HEK293 (cell line): ENCODE measurements at regions not wholly inside any gene's neighbourhood (a gene's known extent, or its start where the extent isn't known, plus 50 kb on each side); places are given as distances from the start of the nearest gene placed in this dataset.

Experiments
- CTCF ChIA-PET: fragments of 350-600 bp; formaldehyde crosslinking; extraction: SDS; loops from one replicate; lab custom pipeline; 2021; ENCODE audit warnings: antibody characterized with exemption; lab: Yijun Ruan, JAX
- POLR2A ChIA-PET: fragments of 300-600 bp; formaldehyde crosslinking; extraction: SDS; loops from one replicate; lab custom pipeline; 2020; ENCODE audit warnings: antibody characterized with exemption, inconsistent platforms; lab: Yijun Ruan, JAX
- H3K27ac ChIP-seq: fragments of 200-500 bp; sonication (Bioruptor generic); 2 replicates; pipeline ENCODE4 v1.5.1; 2014; ENCODE audit warnings: low read depth, low read length, control low read depth, inconsistent platforms; ENCODE audit errors: extremely low read depth
- H3K36me3 ChIP-seq, 2 experiments: fragments of 200-500 bp in 1 of 2; sonication (Bioruptor generic) in 1 of 2; 1 replicate in 1 of 2; 2 replicates in 1 of 2; pipeline ENCODE4 v1.5.1; 2014 to 2017; ENCODE audit warnings: inconsistent platforms in 2 of 2, low read length in 2 of 2; ENCODE audit not compliant: control insufficient read depth in 2 of 2, insufficient read depth in 1 of 2
- H3K4me1 ChIP-seq: fragments of 200-500 bp; sonication (Bioruptor generic); 2 replicates; pipeline ENCODE4 v1.5.1; 2014; ENCODE audit warnings: mild to moderate bottlenecking, low read length, inconsistent platforms; ENCODE audit not compliant: control insufficient read depth, insufficient read depth
- H3K4me3 ChIP-seq: 2 replicates; pipeline ENCODE4 v1.5.1; 2011; ENCODE audit warnings: low read depth, mild to moderate bottlenecking, control low read depth, low read length, moderate library complexity
- H3K9me3 ChIP-seq: fragments of 200-500 bp; sonication (Bioruptor generic); 2 replicates; pipeline ENCODE4 v1.5.1; 2014; ENCODE audit warnings: low read depth, low read length, inconsistent platforms; ENCODE audit not compliant: control insufficient read depth, insufficient read depth
- BCL11A ChIP-seq: fragments of 450-650 bp; formaldehyde crosslinking; IDR thresholded peaks from 2 replicates; pipeline ENCODE4 v1.5.1; 2016; ENCODE audit warnings: low read depth, missing biosample characterization, missing genetic modification characterization
- KLF1 ChIP-seq: fragments of 450-650 bp; formaldehyde crosslinking; IDR thresholded peaks from 2 replicates; pipeline ENCODE4 v1.5.1; 2016; ENCODE audit warnings: missing biosample characterization, missing genetic modification characterization
- SCRT1 ChIP-seq: fragments of 450-650 bp; formaldehyde crosslinking; IDR thresholded peaks from 2 replicates; pipeline ENCODE4 v1.5.1; 2016; ENCODE audit warnings: missing biosample characterization, missing genetic modification characterization, borderline replicate concordance
- ZFHX2 ChIP-seq: fragments of 450-650 bp; formaldehyde crosslinking; conservative IDR thresholded peaks from 2 replicates; pipeline ENCODE4 v1.5.1; 2016; ENCODE audit warnings: missing biosample characterization, missing genetic modification characterization
- ZNF132 ChIP-seq: fragments of 450-650 bp; formaldehyde crosslinking; IDR thresholded peaks from 2 replicates; pipeline ENCODE4 v1.5.1; 2017; ENCODE audit warnings: missing biosample characterization, missing genetic modification characterization, borderline replicate concordance
- ZNF211 ChIP-seq: fragments of 450-650 bp; formaldehyde crosslinking; IDR thresholded peaks from 2 replicates; pipeline ENCODE4 v1.5.1; 2016; ENCODE audit warnings: low read depth, missing biosample characterization, missing genetic modification characterization
- ZNF214 ChIP-seq: fragments of 450-650 bp; formaldehyde crosslinking; IDR thresholded peaks from 2 replicates; pipeline ENCODE4 v1.5.1; 2017; ENCODE audit warnings: missing biosample characterization, mild to moderate bottlenecking, missing genetic modification characterization, borderline replicate concordance
- ZNF324 ChIP-seq: fragments of 450-650 bp; formaldehyde crosslinking; IDR thresholded peaks from 2 replicates; pipeline ENCODE4 v1.5.1; 2016; ENCODE audit warnings: missing biosample characterization, missing genetic modification characterization
- ZNF549 ChIP-seq: fragments of 450-650 bp; IDR thresholded peaks from 2 replicates; pipeline ENCODE4 v1.5.1; 2018; ENCODE audit warnings: missing biosample characterization, missing genetic modification characterization, mild to moderate bottlenecking, inconsistent platforms, moderate library complexity
- ZNF707 ChIP-seq: fragments of 450-650 bp; formaldehyde crosslinking; IDR thresholded peaks from 2 replicates; pipeline ENCODE4 v1.5.1; 2016; ENCODE audit warnings: missing biosample characterization, missing genetic modification characterization
- TF ChIP-seq, protein P1 (sequence below): fragments of 450-650 bp; formaldehyde crosslinking; IDR thresholded peaks from 2 replicates; pipeline ENCODE4 v1.5.1; 2016; ENCODE audit warnings: missing biosample characterization, missing genetic modification characterization
- TF ChIP-seq, protein P2 (sequence below): fragments of 450-650 bp; IDR thresholded peaks from 2 replicates; pipeline ENCODE4 v1.5.1; 2018; ENCODE audit warnings: missing biosample characterization, mild to moderate bottlenecking, missing genetic modification characterization
- TF ChIP-seq, protein P3 (sequence below): fragments of 450-650 bp; formaldehyde crosslinking; IDR thresholded peaks from 2 replicates; pipeline ENCODE4 v1.5.1; 2016; ENCODE audit warnings: missing biosample characterization, missing genetic modification characterization, borderline replicate concordance
- TF ChIP-seq, protein P4 (sequence below): fragments of 450-650 bp; formaldehyde crosslinking; IDR thresholded peaks from 2 replicates; pipeline ENCODE4; 2016; ENCODE audit warnings: missing biosample characterization, missing genetic modification characterization
- TF ChIP-seq, protein P5 (sequence below): fragments of 450-650 bp; formaldehyde crosslinking; IDR thresholded peaks from 2 replicates; pipeline ENCODE4 v1.5.1; 2016; ENCODE audit warnings: missing biosample characterization, missing genetic modification characterization
- TF ChIP-seq, protein P6 (sequence below): IDR thresholded peaks from 2 replicates; pipeline ENCODE4 v1.6.1; 2011; ENCODE audit warnings: mild to moderate bottlenecking, low read depth, low read length, borderline replicate concordance
- TF ChIP-seq, protein P7 (sequence below): fragments of 450-650 bp; formaldehyde crosslinking; IDR thresholded peaks from 2 replicates; pipeline ENCODE4 v1.5.1; 2016; ENCODE audit warnings: missing biosample characterization, missing genetic modification characterization

DNA sequence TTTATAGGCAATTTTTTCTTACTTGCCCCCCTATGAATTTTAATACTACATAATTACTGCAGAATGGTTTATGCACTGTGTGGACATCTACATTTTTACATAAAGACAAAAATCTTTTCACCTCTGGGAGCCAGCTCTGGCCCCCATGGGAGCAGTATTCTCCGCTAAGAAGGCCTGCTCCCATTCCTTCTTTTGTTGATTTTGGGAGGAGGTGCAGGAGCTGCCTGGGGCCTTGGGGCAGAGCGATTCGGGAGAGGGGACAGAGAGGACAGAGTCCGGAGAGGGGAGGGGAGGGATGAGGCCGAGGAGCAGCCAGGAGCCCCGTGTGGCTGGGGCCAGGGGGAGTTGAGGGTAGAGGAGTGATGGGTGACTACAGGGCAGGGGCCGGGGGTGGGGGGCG is 452.0 kb downstream of the PREX1 start:
- H3K4me3 ChIP-seq = no peak overlapping the region
- ChIA-PET POLR2A (no interaction called here), CTCF (interaction anchor here (0.8 to 2.1 kb wide), 2 partner anchors 13 to 245 kb away, joined by 6 to 7 read pairs; no protein-coding TSS in a partner anchor)
- no peaks in the 10 kb centered on the region for H3K36me3 ChIP-seq
- H3K27ac ChIP-seq = no peak overlapping the region
- peaks cover 4% of the 10 kb centered on the region; the same call in 1 of the 2 replicates for H3K4me1 ChIP-seq
- H3K9me3 ChIP-seq = no peaks in the 10 kb centered on the region
- TF ChIP-seq, protein P1, sequence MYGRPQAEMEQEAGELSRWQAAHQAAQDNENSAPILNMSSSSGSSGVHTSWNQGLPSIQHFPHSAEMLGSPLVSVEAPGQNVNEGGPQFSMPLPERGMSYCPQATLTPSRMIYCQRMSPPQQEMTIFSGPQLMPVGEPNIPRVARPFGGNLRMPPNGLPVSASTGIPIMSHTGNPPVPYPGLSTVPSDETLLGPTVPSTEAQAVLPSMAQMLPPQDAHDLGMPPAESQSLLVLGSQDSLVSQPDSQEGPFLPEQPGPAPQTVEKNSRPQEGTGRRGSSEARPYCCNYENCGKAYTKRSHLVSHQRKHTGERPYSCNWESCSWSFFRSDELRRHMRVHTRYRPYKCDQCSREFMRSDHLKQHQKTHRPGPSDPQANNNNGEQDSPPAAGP (tag by site-specific recombination) = no peak
- TF ChIP-seq, protein P2, sequence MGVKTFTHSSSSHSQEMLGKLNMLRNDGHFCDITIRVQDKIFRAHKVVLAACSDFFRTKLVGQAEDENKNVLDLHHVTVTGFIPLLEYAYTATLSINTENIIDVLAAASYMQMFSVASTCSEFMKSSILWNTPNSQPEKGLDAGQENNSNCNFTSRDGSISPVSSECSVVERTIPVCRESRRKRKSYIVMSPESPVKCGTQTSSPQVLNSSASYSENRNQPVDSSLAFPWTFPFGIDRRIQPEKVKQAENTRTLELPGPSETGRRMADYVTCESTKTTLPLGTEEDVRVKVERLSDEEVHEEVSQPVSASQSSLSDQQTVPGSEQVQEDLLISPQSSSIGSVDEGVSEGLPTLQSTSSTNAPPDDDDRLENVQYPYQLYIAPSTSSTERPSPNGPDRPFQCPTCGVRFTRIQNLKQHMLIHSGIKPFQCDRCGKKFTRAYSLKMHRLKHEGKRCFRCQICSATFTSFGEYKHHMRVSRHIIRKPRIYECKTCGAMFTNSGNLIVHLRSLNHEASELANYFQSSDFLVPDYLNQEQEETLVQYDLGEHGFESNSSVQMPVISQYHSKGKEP = no peak
- no peak for TF ChIP-seq BCL11A (tag by site-specific recombination)
- no peak for TF ChIP-seq ZNF549 (tag by site-specific recombination)
- TF ChIP-seq, protein P3, sequence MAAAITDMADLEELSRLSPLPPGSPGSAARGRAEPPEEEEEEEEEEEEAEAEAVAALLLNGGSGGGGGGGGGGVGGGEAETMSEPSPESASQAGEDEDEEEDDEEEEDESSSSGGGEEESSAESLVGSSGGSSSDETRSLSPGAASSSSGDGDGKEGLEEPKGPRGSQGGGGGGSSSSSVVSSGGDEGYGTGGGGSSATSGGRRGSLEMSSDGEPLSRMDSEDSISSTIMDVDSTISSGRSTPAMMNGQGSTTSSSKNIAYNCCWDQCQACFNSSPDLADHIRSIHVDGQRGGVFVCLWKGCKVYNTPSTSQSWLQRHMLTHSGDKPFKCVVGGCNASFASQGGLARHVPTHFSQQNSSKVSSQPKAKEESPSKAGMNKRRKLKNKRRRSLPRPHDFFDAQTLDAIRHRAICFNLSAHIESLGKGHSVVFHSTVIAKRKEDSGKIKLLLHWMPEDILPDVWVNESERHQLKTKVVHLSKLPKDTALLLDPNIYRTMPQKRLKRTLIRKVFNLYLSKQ = no peak
- TF ChIP-seq, protein P4, sequence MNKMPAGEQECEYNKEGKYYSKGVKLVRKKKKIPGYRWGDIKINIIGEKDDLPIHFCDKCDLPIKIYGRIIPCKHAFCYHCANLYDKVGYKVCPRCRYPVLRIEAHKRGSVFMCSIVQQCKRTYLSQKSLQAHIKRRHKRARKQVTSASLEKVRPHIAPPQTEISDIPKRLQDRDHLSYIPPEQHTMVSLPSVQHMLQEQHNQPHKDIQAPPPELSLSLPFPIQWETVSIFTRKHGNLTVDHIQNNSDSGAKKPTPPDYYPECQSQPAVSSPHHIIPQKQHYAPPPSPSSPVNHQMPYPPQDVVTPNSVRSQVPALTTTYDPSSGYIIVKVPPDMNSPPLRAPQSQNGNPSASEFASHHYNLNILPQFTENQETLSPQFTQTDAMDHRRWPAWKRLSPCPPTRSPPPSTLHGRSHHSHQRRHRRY (tag by site-specific recombination) = no peak
- TF ChIP-seq, protein P5, sequence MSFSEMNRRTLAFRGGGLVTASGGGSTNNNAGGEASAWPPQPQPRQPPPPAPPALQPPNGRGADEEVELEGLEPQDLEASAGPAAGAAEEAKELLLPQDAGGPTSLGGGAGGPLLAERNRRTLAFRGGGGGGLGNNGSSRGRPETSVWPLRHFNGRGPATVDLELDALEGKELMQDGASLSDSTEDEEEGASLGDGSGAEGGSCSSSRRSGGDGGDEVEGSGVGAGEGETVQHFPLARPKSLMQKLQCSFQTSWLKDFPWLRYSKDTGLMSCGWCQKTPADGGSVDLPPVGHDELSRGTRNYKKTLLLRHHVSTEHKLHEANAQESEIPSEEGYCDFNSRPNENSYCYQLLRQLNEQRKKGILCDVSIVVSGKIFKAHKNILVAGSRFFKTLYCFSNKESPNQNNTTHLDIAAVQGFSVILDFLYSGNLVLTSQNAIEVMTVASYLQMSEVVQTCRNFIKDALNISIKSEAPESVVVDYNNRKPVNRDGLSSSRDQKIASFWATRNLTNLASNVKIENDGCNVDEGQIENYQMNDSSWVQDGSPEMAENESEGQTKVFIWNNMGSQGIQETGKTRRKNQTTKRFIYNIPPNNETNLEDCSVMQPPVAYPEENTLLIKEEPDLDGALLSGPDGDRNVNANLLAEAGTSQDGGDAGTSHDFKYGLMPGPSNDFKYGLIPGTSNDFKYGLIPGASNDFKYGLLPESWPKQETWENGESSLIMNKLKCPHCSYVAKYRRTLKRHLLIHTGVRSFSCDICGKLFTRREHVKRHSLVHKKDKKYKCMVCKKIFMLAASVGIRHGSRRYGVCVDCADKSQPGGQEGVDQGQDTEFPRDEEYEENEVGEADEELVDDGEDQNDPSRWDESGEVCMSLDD = no peak
- TF ChIP-seq ZNF211 (tag by site-specific recombination) = no peak
- no peak for TF ChIP-seq ZFHX2 (tag by site-specific recombination)
- no peak for TF ChIP-seq SCRT1 (tag by site-specific recombination)

DNA sequence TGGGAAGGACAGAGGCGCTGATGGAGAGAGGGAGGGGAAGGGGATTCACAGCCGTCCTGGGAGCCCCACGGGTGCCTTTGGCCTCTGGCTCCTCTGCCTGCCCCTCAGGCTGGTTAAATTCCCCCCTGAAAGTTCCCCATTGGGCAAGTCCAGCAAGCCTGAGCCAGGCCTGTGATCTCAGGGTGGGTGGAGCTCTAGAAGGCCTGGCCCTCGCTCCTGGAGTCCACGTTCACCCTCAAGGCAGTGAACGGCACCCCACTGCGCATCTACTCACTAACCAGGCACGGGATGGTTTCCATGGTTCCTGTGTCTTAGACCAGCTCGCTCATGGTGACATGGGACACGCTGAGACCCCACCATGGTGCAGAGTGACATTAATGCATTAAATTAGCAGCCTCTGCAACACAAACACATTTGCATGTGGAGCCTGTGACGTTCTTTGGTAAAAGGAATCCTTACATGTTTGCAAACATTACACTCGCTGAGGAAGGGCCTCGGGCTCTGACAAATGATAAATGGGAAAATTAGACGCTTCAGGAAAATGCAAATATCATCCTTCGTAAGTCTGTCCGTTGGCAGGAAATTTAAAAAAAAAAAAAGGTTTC is 452.7 kb downstream of the PREX1 start:
- H3K27ac ChIP-seq = no peak overlapping the region
- CTCF ChIA-PET = interaction anchor here (0.6 to 2.1 kb wide), 3 partner anchors 12 to 679 kb away, joined by 3 to 7 read pairs (median 6); no protein-coding TSS in a partner anchor
- H3K9me3 ChIP-seq = no peaks in the 10 kb centered on the region
- H3K4me1 ChIP-seq = peaks cover 4% of the 10 kb centered on the region; the same call in 1 of the 2 replicates
- POLR2A ChIA-PET = no interaction called here
- TF ChIP-seq KLF1 (no peak), ZNF707 (tag by site-specific recombination) (no peak), ZNF214 (no peak), ZNF132 (tag by site-specific recombination) (no peak), ZNF324 (tag by site-specific recombination) (no peak)
- TF ChIP-seq, protein P6, sequence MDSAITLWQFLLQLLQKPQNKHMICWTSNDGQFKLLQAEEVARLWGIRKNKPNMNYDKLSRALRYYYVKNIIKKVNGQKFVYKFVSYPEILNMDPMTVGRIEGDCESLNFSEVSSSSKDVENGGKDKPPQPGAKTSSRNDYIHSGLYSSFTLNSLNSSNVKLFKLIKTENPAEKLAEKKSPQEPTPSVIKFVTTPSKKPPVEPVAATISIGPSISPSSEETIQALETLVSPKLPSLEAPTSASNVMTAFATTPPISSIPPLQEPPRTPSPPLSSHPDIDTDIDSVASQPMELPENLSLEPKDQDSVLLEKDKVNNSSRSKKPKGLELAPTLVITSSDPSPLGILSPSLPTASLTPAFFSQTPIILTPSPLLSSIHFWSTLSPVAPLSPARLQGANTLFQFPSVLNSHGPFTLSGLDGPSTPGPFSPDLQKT = no peak
- TF ChIP-seq, protein P7, sequence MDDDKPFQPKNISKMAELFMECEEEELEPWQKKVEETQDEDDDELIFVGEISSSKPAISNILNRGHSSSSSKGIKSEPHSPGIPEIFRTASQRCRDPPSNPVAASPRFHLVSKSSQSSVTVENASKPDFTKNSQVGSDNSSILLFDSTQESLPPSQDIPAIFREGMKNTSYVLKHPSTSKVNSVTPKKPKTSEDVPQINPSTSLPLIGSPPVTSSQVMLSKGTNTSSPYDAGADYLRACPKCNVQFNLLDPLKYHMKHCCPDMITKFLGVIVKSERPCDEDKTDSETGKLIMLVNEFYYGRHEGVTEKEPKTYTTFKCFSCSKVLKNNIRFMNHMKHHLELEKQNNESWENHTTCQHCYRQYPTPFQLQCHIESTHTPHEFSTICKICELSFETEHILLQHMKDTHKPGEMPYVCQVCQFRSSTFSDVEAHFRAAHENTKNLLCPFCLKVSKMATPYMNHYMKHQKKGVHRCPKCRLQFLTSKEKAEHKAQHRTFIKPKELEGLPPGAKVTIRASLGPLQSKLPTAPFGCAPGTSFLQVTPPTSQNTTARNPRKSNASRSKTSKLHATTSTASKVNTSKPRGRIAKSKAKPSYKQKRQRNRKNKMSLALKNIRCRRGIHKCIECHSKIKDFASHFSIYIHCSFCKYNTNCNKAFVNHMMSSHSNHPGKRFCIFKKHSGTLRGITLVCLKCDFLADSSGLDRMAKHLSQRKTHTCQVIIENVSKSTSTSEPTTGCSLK (tag by site-specific recombination) = no peak
- H3K4me3 ChIP-seq = no peak overlapping the region
- H3K36me3 ChIP-seq = no peaks in the 10 kb centered on the region
